Smooth muscle cell (in vitro differentiated cells): ENCODE measurements at regions not wholly inside any gene's neighbourhood (a gene's known extent, or its start where the extent isn't known, plus 50 kb on each side); places are given as distances from the start of the nearest gene placed in this dataset.
A peak's percentile ranks its signal among the peaks of the same experiment; 100 is the strongest.

Experiments
- DNase-seq: peaks from one replicate; lab custom pipeline; 2025; ENCODE audit not compliant: unreplicated experiment; lab: John Stamatoyannopoulos, UW
- H2AFZ ChIP-seq: fragments of 200-600 bp; sonication (generic); 2 replicates; pipeline ENCODE4 v1.6.0; 2016; ENCODE audit warnings: antibody characterized with exemption, low read depth, mild to moderate bottlenecking
- H3F3A ChIP-seq: fragments of 200-600 bp; sonication (generic); 2 replicates; pipeline ENCODE4 v1.6.0; 2017; ENCODE audit warnings: antibody characterized with exemption, low read depth
- H3K27ac ChIP-seq: fragments of 200-600 bp; sonication (generic); 2 replicates; pipeline ENCODE4 v1.5.1; 2016; ENCODE audit warnings: low read depth, mild to moderate bottlenecking
- H3K27me3 ChIP-seq: fragments of 200-600 bp; sonication (generic); 2 replicates; pipeline ENCODE4 v1.6.1; 2016; ENCODE audit warnings: low read depth, mild to moderate bottlenecking
- H3K36me3 ChIP-seq: fragments of 200-600 bp; sonication (generic); 2 replicates; pipeline ENCODE4 v1.5.1; 2016; ENCODE audit warnings: low read depth
- H3K4me1 ChIP-seq: fragments of 200-600 bp; sonication (generic); 2 replicates; pipeline ENCODE4 v1.5.1; 2016; ENCODE audit warnings: low read depth
- H3K4me2 ChIP-seq: fragments of 200-600 bp; sonication (generic); 2 replicates; pipeline ENCODE4 v1.6.0; 2016; ENCODE audit warnings: mild to moderate bottlenecking
- H3K4me3 ChIP-seq: fragments of 200-600 bp; sonication (generic); 2 replicates; pipeline ENCODE4 v1.5.1; 2016; ENCODE audit warnings: mild to moderate bottlenecking
- H3K79me2 ChIP-seq: fragments of 200-600 bp; sonication (generic); 2 replicates; pipeline ENCODE4 v1.6.0; 2016; ENCODE audit warnings: low read depth, mild to moderate bottlenecking
- H3K9ac ChIP-seq: fragments of 200-600 bp; sonication (generic); 2 replicates; pipeline ENCODE4 v1.6.0; 2016; ENCODE audit warnings: low read depth
- H3K9me3 ChIP-seq: fragments of 200-600 bp; sonication (generic); replicated peaks from 2 replicates; pipeline ENCODE4 v1.5.1; 2016; ENCODE audit warnings: low read depth
- H4K20me1 ChIP-seq: fragments of 200-600 bp; sonication (generic); 2 replicates; pipeline ENCODE4 v1.6.0; 2016; ENCODE audit warnings: low read depth
- WGBS: methylation state at CpG from one replicate; pipeline ENCODE4 v1.1.7; 2016; ENCODE audit warnings: low lambda C conversion rate; 5-methylcytosine and 5-hydroxymethylcytosine counted together
- TF ChIP-seq, protein P1 (sequence below): fragments of 200-600 bp; sonication (generic); IDR thresholded peaks from 2 replicates; pipeline ENCODE4 v1.5.1; 2017; ENCODE audit warnings: borderline replicate concordance, mild to moderate bottlenecking, antibody characterized with exemption; ENCODE audit not compliant: insufficient read depth, poor library complexity, severe bottlenecking

DNA sequence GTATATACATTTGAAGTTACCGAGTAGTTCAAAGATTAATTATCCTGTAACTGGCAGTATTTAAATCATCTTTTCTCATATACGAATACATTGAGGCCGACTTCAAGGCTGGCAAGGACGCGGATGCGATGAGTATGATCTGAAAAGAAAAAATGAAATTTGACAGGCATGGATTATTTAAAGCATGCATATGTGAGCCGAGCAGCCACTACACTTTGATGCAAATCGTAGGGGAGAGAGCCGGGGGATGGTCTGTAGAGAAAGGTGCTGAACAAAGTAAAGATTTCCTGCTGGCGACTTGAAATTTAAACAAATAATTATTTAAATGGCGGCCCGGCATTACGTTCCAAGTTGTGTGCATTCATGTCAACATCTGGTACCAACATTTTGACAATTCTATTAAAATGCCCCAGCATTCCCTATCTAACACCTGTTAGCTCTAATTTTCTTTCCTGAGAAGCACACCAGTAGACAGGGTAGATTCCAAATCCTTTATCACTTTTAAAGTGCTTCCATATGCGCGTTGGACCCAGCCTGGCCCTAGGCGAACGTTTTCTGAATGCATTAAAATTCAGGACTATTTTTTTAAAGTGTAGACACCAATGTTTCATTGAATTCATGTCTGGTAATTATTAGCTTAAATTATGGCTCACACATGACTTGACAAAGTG lies 188.7 kb downstream of the EMX2 start:
- Histone ChIP-seq H3F3A (no peaks in the 10 kb centered on the region), H3K4me3 (no peak overlapping the region), H3K27ac (no peak overlapping the region), H3K9me3 (no peaks in the 10 kb centered on the region), H3K9ac (no peak overlapping the region), H4K20me1 (no peaks in the 10 kb centered on the region), H3K36me3 (no peaks in the 10 kb centered on the region), H3K27me3 (peaks cover 78% of the 10 kb centered on the region), H3K4me2 (no peak overlapping the region), H2AFZ (no peak overlapping the region), H3K79me2 (no peaks in the 10 kb centered on the region), H3K4me1 (peaks cover 7% of the 10 kb centered on the region)
- DNase-seq = no peak
- 86% methylated on average over 17 of the region's 17 CpGs for WGBS
- TF ChIP-seq, protein P1, sequence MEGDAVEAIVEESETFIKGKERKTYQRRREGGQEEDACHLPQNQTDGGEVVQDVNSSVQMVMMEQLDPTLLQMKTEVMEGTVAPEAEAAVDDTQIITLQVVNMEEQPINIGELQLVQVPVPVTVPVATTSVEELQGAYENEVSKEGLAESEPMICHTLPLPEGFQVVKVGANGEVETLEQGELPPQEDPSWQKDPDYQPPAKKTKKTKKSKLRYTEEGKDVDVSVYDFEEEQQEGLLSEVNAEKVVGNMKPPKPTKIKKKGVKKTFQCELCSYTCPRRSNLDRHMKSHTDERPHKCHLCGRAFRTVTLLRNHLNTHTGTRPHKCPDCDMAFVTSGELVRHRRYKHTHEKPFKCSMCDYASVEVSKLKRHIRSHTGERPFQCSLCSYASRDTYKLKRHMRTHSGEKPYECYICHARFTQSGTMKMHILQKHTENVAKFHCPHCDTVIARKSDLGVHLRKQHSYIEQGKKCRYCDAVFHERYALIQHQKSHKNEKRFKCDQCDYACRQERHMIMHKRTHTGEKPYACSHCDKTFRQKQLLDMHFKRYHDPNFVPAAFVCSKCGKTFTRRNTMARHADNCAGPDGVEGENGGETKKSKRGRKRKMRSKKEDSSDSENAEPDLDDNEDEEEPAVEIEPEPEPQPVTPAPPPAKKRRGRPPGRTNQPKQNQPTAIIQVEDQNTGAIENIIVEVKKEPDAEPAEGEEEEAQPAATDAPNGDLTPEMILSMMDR = no peak

DNA sequence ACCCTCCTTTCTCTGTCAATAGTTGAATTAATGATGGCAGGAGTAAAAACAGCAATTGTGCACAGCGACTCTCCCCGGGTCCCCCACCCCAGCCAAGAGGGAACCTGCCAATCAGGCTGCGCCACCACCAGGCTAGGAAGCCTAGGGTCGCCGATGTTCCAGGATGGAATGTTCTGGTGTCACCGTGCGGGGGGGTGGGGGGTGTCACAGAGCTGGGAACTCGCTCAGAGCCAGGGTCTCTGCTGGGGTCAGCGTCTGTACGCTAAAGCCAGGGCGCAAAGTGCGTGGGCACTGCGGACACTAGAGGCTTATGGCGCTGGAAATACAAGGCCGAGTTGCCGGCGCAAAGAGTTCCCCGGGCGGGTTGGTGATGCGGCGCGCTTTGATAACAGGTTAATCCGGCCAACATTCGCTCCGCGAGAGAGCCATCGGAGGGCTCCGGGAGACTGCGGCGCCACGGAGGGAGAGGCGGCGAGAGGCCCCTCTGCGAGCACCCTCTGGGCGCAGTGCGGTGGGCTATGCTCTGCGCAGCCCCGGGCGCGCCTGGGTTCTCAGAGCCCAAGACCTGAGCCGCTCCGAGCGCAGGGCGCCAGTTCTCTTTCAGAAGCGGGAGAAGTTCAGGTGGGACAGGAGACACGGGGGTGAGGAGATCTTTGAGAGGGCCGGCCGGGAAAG lies 192.3 kb downstream of the EMX2 start:
- H3K4me2 ChIP-seq = peak overlapping the region; percentile 1
- H3K9ac ChIP-seq = no peak overlapping the region
- H2AFZ ChIP-seq = no peak overlapping the region
- no peaks in the 10 kb centered on the region for H4K20me1 ChIP-seq
- no peaks in the 10 kb centered on the region for H3K9me3 ChIP-seq
- peaks cover 7% of the 10 kb centered on the region for H3K4me1 ChIP-seq
- H3K27ac ChIP-seq = no peak overlapping the region
- no peaks in the 10 kb centered on the region for H3F3A ChIP-seq
- no peaks in the 10 kb centered on the region for H3K79me2 ChIP-seq
- DNase-seq = no peak
- H3K27me3 ChIP-seq = peaks cover 68% of the 10 kb centered on the region
- no peak overlapping the region for H3K4me3 ChIP-seq
- 14% methylated on average over 48 of the region's 48 CpGs for WGBS
- H3K36me3 ChIP-seq = no peaks in the 10 kb centered on the region
- TF ChIP-seq, protein P1 = no peak

DNA sequence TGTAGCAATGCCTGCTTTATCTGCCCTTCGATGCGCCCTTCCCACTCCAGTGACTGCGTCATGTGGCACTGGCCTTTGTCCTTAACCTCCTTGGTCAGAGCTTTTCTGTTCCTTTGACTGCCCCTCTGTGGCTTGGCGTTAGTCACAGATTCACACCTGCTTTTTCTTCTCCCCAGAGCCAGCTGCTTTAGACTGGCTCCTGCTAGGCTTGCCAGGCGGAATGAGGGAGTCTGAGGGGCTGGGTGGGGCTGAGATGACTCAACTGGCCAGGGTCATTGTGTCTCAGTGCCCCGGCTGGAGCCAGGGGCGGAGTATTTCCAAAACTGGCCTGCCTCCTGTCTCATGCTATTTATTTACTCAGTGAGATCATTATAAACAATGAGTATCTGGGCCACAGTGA lies 194.1 kb downstream of the EMX2 start:
- Histone ChIP-seq H3K36me3 (no peaks in the 10 kb centered on the region), H3K27ac (no peak overlapping the region), H3F3A (no peaks in the 10 kb centered on the region), H2AFZ (no peak overlapping the region), H3K4me2 (no peak overlapping the region), H3K79me2 (no peaks in the 10 kb centered on the region), H3K9ac (no peak overlapping the region), H3K9me3 (no peaks in the 10 kb centered on the region), H3K27me3 (peaks cover 56% of the 10 kb centered on the region), H3K4me1 (peaks cover 7% of the 10 kb centered on the region), H3K4me3 (no peak overlapping the region), H4K20me1 (no peaks in the 10 kb centered on the region)
- DNase-seq = no peak
- TF ChIP-seq, protein P1 = no peak
- WGBS = 62% methylated on average over 7 of the region's 7 CpGs

DNA sequence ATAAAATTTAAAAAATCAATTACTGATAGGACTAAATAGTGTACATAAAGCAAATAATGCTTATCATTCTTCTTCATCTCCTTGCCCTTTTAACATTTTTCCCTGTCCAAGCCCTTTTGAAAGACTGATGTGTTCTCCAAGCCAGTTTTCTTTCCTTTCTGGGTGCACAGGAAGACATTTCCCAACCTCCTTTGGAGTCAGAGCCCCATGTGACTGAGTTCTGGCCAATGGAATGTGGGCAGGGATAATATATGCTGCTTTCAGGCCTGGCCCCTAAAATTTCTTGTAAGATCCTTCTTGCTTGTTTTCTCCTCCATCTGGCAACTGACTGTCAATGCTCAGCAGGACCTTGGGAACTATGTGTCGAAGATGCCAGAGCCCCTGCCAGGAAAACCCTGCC lies 197.5 kb downstream of the EMX2 start:
- Histone ChIP-seq H3F3A (no peaks in the 10 kb centered on the region), H3K79me2 (no peaks in the 10 kb centered on the region), H3K9me3 (no peaks in the 10 kb centered on the region), H3K4me2 (no peak overlapping the region), H3K4me1 (no peaks in the 10 kb centered on the region), H3K36me3 (no peaks in the 10 kb centered on the region), H3K27me3 (peaks cover 32% of the 10 kb centered on the region), H2AFZ (no peak overlapping the region), H3K9ac (no peak overlapping the region), H4K20me1 (no peaks in the 10 kb centered on the region), H3K4me3 (no peak overlapping the region), H3K27ac (no peak overlapping the region)
- no peak for DNase-seq
- 94% methylated on average over 1 of the region's 1 CpG for WGBS
- TF ChIP-seq, protein P1 = no peak
